Mucosa of descending colon (tissue), 3 donors: ENCODE measurements at regions not wholly inside any gene's neighbourhood (a gene's known extent, or its start where the extent isn't known, plus 50 kb on each side); places are given as distances from the start of the nearest gene placed in this dataset.

Experiments
- ATAC-seq: fragments of 200-7000 bp; cut with Tn5 transposase; one replicate; pipeline ENCODE4 v1.9.1; 2020; ENCODE audit warnings: mild to moderate bottlenecking, moderate library complexity
- DNase-seq, 3 donors: peaks; one replicate each; pipeline ENCODE4 v3.0.0-alpha.2; 2020
- H3K36me3 ChIP-seq: fragments of 200-600 bp; one replicate; pipeline ENCODE4 v1.8.0; 2021; ENCODE audit warnings: low read depth, mild to moderate bottlenecking
- H3K4me1 ChIP-seq: fragments of 200-600 bp; one replicate; pipeline ENCODE4 v1.8.0; 2021; ENCODE audit warnings: low read depth, mild to moderate bottlenecking
- H3K4me3 ChIP-seq: fragments of 200-600 bp; one replicate; pipeline ENCODE4 v1.8.0; 2021; ENCODE audit warnings: mild to moderate bottlenecking
- H3K9me3 ChIP-seq: fragments of 200-600 bp; one replicate; pipeline ENCODE4 v1.8.0; 2021; ENCODE audit warnings: mild to moderate bottlenecking
- CTCF ChIP-seq: fragments of 200-600 bp; IDR thresholded peaks from one replicate; pipeline ENCODE4 v1.8.0; 2022; ENCODE audit warnings: antibody characterized with exemption, mild to moderate bottlenecking
- intact Hi-C, 2 donors: fragments of 100-400 bp; cut with DNase I in 1 of 2; cut with micrococcal nuclease in 1 of 2; formaldehyde crosslinking; loops; one replicate each; pipeline versions ENCODE4 v1.11.0 to v1.11.1; 2022; cut with DNase I, micrococcal nuclease
- donor health status: DM: no; HTN: no; CAD: no; lungs with moderate emphysema.
- donor health status: DM: no; HTN: no; CAD: no.
- donor health status: DM: no; HTN: yes; CAD: no.

GRCh38 chr1:55538428-55538827, 323.3 kb upstream of the USP24 start:
- Histone ChIP-seq H3K9me3 (no peaks in the 10 kb centered on the region), H3K4me1 (no peaks in the 10 kb centered on the region), H3K36me3 (no peaks in the 10 kb centered on the region), H3K4me3 (no peak overlapping the region)
- no peak for DNase-seq
- TF ChIP-seq CTCF, result no peak
- no peak for ATAC-seq
- intact Hi-C loops, result no loop called here

- H3K4me1 ChIP-seq, result no peaks in the 10 kb centered on the region
- H3K9me3 ChIP-seq, result no peaks in the 10 kb centered on the region
- intact Hi-C loops, result no loop called here
- TF ChIP-seq CTCF, result no peak
- peak; percentile 65 for ATAC-seq
- no peak overlapping the region for H3K4me3 ChIP-seq
- DNase-seq, result no peak
- H3K36me3 ChIP-seq, result no peaks in the 10 kb centered on the region
Observed at GRCh38 chr1:55536545-55536865, 321.3 kb upstream of the USP24 start.

- no peak for TF ChIP-seq CTCF
- H3K36me3 ChIP-seq, result no peaks in the 10 kb centered on the region
- intact Hi-C loops, result no loop called here
- no peaks in the 10 kb centered on the region for H3K4me1 ChIP-seq
- ATAC-seq, result peak; percentile 36
- H3K9me3 ChIP-seq, result no peaks in the 10 kb centered on the region
- no peak for DNase-seq
- H3K4me3 ChIP-seq, result no peak overlapping the region
Observed at GRCh38 chr1:55535724-55536544, 320.8 kb upstream of the USP24 start.

GRCh38 chr1:55534565-55535121, 319.5 kb upstream of the USP24 start:
- no peak for TF ChIP-seq CTCF
- Histone ChIP-seq H3K36me3 (no peaks in the 10 kb centered on the region), H3K4me3 (no peak overlapping the region), H3K4me1 (no peaks in the 10 kb centered on the region), H3K9me3 (no peaks in the 10 kb centered on the region)
- intact Hi-C loops, result no loop called here
- ATAC-seq (no peak), DNase-seq (no peak)

GRCh38 chr1:55531644-55532043, 316.5 kb upstream of the USP24 start:
- no peak for DNase-seq
- no peak for TF ChIP-seq CTCF
- intact Hi-C loops, result no loop called here
- peaks cover 3% of the 10 kb centered on the region for H3K4me1 ChIP-seq
- no peak for ATAC-seq
- H3K36me3 ChIP-seq, result no peaks in the 10 kb centered on the region
- H3K4me3 ChIP-seq, result no peak overlapping the region
- no peaks in the 10 kb centered on the region for H3K9me3 ChIP-seq
